Muscle of leg (tissue), 3 donors: ENCODE measurements at regions not wholly inside any gene's neighbourhood (a gene's known extent, or its start where the extent isn't known, plus 50 kb on each side); places are given as distances from the start of the nearest gene placed in this dataset.
"Not testable (repeated sequence)": the region's sequence is repeated elsewhere in the genome, so short reads cannot be mapped to it uniquely, and the experiment has no call there.

Experiments used
- DNase-seq: peaks from one replicate; pipeline ENCODE4 v3.0.0; 2013
- H3K27ac ChIP-seq: one replicate; pipeline ENCODE4 v1.5.1; 2013; ENCODE audit warnings: mild to moderate bottlenecking, low read length, control low read depth
- H3K27me3 ChIP-seq: one replicate; pipeline ENCODE4 v1.6.1; 2013; ENCODE audit warnings: low read length; ENCODE audit not compliant: control insufficient read depth, insufficient read depth
- H3K36me3 ChIP-seq: one replicate; pipeline ENCODE4 v1.6.1; 2013; ENCODE audit warnings: low read length; ENCODE audit not compliant: control insufficient read depth, insufficient read depth
- H3K4me1 ChIP-seq: one replicate; pipeline ENCODE4 v1.6.1; 2013; ENCODE audit warnings: low read length; ENCODE audit not compliant: control insufficient read depth, insufficient read depth
- H3K4me3 ChIP-seq: one replicate; pipeline ENCODE4 v1.5.1; 2013; ENCODE audit warnings: low read length, control low read depth
- H3K9me3 ChIP-seq: replicated peaks from 2 replicates; pipeline ENCODE4 v1.6.1; 2013; ENCODE audit warnings: low read depth, low read length; ENCODE audit not compliant: control insufficient read depth
- WGBS: methylation state at CpG from one replicate; pipeline ENCODE4 v1.1.5; 2013; ENCODE audit warnings: missing lambda C conversion rate; ENCODE audit not compliant: insufficient coverage; 5-methylcytosine and 5-hydroxymethylcytosine counted together

DNA sequence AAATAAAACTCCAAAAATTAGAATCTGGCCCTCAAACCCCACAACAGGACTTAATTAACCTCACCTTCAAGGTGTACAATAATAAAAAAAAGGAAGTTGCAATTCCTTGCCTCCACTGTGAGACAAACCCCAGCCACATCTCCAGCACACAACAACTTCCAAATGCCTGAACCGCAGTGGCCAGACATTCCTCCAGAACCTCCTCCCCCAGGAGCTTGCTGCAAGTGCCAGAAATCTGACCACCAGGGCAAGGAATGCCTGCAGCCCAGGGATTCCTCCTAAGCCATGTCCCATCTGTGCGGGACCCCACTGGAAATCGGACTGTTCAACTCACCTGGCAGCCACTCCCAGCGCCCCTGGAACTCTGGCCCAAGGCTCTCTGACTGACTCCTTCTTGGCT lies 519.0 kb downstream of the IRS2 start:
- not testable (repeated sequence) for H3K27ac ChIP-seq, H3K4me3 ChIP-seq, H3K27me3 ChIP-seq, DNase-seq, H3K36me3 ChIP-seq, H3K4me1 ChIP-seq, H3K9me3 ChIP-seq
- 67% methylated on average over 2 of the region's 4 CpGs for WGBS

DNA sequence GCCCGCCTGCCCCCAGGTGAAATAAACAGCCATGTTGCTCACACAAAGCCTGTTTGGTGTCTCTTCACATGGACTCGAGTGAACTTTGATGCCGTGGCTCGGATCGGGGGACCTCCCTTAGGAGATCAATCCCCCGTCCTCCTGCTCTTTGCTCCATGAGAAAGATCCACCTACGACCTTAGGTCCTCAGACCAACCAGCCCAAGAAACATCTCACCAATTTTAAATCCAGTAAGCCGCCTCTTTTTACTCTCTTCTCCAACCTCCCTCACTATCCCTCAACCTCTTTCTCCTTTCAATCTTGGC lies 521.0 kb downstream of the IRS2 start:
- not testable (repeated sequence) for H3K9me3 ChIP-seq, DNase-seq, H3K36me3 ChIP-seq, H3K27ac ChIP-seq, H3K27me3 ChIP-seq, H3K4me3 ChIP-seq, H3K4me1 ChIP-seq
- 72% methylated on average over 8 of the region's 8 CpGs for WGBS

DNA sequence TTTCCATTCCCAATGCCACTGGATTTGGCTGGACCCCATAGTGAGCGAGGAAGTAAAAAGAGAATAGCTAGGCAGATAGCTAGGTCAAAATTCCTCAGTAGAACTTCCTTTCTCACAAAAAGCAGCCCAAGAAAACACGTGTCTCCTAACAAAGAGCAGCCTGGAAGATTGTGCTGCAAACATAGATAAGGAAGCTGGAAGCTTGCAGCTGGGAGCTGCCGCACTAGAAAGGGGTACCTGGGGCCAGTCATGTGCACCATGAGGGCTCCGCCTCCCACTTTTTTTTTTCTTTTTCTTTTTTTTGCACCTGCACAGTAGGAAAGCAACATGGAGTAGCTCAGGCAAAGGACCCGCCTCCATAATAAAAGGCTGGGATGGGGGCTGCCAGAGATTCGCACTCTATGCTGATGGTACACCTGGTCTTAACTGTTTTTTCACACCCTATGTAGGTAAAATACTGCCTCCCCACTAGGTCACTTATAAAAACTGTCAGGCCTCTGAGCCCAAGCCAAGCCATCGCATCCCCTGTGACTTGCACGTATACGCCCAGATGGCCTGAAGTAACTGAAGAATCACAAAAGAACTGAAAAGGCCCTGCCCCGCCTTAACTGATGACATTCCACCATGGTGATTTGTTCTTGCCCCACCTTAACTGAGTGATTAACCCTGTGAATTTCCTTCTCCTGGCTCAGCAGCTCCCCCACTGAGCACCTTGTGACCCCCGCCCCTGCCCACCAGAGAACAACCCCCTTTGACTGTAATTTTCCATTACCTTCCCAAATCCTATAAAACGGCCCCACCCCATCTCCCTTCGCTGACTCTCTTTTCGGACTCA lies 521.6 kb downstream of the IRS2 start:
- H3K4me3 ChIP-seq, H3K36me3 ChIP-seq, H3K27me3 ChIP-seq, DNase-seq, H3K27ac ChIP-seq, H3K9me3 ChIP-seq, H3K4me1 ChIP-seq: not testable (repeated sequence)
- 78% methylated on average over 3 of the region's 14 CpGs for WGBS

DNA sequence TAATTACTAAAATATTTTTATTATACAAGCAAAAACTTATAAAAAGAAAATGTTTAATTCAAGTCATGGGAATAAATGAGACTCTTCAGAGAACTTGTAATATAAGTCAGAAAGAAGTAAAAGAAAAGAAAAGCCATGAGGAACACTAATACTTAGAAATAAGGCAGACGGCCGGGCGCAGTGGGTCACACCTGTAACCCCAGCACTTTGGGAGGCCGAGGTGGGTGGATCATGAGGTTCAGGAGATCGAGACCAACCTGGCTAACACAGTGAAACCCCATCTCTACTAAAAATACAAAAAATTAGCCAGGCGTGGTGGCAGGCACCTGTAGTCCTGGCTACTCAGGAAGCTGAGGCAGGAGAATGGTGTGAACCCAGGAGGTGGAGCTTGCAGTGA lies 528.6 kb downstream of the IRS2 start:
- not testable (repeated sequence) for H3K36me3 ChIP-seq, DNase-seq, H3K27ac ChIP-seq, H3K9me3 ChIP-seq, H3K4me1 ChIP-seq, H3K27me3 ChIP-seq, H3K4me3 ChIP-seq
- WGBS: no CpG with 5 or more reads among the region's 6 CpGs
